GM19351 (cell line): ENCODE measurements at regions not wholly inside any gene's neighbourhood (a gene's known extent, or its start where the extent isn't known, plus 50 kb on each side); places are given as distances from the start of the nearest gene placed in this dataset.

Experiments used
- ATAC-seq: cut with Tn5 transposase; IDR thresholded peaks from one replicate; pipeline ENCODE4 v1.9.1; 2021; ENCODE audit warnings: mild to moderate bottlenecking, moderate library complexity; ENCODE audit not compliant: unreplicated experiment

DNA sequence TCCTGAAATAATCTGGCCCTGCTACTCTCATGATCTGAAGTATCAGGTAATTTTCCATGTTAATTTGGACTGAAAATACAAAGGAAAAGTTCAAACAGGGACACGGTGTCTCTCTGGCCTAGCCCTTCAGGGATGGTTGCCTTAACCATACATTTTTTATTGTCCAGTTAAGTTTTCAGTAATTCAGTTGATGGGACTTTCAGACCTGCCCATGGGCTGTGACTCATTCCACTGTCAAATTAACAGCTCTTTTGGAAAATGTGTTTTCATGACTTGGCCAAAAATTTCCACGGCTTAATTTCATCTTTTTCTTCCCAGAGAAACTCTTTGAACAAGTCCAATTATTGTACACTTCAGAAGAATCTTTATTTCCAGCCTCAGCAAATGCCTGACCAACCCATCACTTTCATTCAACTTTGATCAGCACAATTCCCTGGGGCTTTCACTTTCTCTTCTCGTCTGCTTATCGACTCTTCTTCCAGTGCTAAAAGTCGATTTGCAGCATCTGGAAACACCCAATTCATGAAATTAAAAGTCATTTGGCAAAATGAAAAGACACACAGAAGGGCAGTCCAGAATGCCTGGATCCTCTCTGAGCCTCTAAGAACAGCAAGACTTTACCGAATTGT, 293.9 kb downstream of the RAB28 start:
- no peak for ATAC-seq

DNA sequence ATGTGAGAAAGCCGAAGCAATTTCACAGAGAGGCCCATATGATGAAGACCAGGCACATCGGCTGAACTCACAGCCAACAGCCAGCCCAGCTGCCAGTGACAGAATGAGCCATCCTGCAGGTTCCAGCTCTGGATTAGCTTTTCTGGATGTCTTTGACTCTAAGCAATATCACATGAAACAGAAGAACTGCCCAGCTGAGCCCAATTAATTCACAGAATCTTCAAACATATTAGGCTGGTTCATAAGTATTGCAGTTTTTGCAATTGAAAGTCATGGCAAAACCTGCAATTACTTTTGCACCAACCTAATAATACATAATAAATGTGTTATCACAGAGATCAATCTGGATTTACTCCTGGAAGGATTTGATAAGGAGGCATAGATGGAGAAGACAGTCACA, 299.9 kb downstream of the RAB28 start:
- no peak for ATAC-seq

DNA sequence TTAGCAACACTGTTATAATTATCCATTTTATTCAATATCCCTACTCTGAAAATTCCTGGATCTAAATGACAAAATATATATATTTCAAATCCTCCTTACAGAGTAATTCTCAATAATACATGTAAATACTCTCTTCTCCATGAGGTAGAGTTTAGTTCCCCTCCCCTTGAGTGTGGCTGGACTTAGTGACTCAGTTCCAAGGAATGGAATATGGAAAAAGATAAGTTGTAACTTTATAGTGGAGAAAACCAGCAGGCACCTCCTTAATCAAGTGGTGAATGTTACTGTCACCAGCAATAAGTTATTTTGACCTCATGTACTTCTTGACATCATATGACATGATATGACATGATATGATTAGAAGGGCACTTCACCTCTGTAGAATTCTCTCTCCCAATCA, 302.0 kb downstream of the RAB28 start:
- no peak for ATAC-seq

DNA sequence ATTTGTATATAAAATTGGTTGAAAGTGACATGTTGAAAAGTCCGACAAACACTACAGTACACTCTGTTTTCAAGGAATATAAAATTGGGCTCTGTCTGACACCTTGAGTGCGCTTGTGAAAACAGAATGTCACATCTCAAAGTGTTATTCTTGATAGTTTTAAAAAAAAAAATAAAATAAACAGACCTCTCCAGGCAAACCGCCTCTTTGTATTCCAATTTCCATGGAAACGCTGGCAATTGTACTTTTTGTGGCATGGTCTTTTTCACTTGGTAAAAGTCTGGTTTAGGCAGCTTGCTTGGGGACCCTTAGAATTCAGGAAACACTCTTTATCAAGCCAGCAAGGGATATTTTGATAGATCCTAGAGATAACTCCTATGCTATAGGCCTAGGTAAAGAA, 302.5 kb downstream of the RAB28 start:
- ATAC-seq, result no peak

GRCh38 chr4:13180701-13181100, 303.4 kb downstream of the RAB28 start:
- no peak for ATAC-seq

DNA sequence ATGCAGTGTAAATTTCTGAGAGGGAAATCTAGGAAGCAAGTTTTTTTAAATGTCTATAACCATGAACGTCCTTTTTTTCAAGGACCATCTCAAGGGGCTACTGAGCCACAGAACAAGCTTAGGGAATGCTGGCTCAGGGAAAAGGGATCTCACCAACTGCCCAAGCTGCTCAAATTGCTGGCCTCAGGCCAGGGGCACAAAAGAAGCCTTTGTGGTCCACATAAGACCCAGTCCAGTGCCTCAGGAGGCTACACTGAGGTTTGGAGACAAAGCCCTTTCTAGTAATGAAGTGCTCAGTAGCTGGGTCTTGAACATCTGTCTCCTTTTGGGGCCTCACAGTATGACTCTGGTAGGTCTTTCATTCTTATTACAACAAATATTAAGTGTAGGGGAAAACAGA, 305.5 kb downstream of the RAB28 start:
- ATAC-seq, result no peak

DNA sequence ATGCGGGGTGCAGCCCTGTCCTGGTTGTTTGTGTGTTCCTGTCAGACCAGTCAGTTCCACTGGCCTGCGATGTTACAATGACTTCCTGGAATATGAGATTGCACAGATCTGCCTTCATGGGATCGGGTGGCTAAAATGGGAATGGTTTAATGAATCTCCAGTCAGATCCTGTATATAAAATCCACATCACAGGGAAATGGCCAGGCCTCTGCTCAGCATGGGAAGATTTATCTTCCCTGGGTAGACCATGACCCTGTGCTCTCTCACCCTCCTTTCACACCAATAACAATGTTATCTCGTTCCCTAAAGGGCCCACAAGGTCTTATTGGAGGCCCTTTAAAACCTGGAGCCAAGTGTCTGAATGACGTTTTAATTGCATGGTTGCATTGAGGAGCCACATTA, 307.4 kb downstream of the RAB28 start:
- no peak for ATAC-seq

GRCh38 chr4:13174926-13175325, 309.2 kb downstream of the RAB28 start:
- no peak for ATAC-seq

DNA sequence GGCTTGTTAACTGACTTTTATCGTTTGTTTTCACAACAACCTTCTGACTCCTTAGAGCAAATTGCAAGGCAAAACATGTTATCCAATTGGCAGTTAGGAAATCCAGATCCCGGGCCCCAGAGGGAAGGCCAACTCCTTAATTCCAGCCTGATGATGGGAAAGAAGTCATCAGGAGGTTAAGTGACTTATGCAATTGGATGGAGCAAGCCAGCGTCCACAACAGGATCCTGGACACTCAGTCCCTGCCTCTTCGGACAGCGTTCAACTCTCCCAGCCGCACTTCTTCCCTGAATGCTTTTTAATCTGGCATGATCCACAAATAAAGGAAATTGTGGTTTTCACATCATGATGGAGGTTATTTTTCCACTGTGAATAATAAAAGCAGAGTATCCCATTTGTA, 310.1 kb downstream of the RAB28 start:
- no peak for ATAC-seq

DNA sequence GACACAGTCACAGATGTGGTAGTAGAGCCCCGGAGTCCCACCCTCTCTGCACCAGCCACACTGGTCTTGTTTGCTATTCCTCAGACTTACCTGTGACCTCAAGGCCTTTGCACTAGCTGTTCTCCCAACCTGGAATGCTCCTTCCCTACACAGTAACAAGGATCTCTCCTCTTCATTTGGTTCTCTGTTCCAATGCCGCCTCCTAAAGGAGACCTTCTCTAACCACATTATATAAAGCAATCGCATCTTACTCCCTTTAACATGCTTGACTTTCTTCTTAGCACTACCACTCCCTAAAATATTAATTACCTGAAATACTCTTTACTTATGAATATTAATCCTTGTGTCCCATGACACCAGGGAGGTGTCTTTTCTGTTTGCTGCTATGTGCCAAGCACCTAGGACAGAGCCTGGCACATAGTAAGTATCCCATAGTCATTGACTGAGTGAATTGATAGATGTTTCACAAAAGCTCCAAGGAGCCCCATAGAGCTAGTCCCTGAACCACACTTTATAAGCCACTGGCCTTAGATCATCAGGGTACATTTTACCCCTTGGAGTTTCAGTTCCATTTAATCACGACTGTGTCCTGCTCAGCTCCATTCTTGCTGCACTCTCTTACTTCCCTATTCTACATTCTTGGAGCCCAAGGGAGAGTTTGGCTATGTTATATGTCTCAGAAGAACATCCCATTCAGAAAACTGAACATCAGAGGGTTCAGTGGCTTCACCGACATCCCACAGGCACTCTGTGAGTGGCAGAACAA, 312.7 kb downstream of the RAB28 start:
- ATAC-seq, result no peak

GRCh38 chr4:13169731-13170525, 314.2 kb downstream of the RAB28 start:
- ATAC-seq, result no peak

- no peak for ATAC-seq
Observed at GRCh38 chr4:13168326-13168725, 315.8 kb downstream of the RAB28 start.

- no peak for ATAC-seq
Observed at GRCh38 chr4:13166214-13166613, 317.9 kb downstream of the RAB28 start.

- ATAC-seq, result no peak
Observed at GRCh38 chr4:13164783-13165331, 319.3 kb downstream of the RAB28 start.

GRCh38 chr4:13162886-13163285, 321.3 kb downstream of the RAB28 start:
- ATAC-seq, result no peak

DNA sequence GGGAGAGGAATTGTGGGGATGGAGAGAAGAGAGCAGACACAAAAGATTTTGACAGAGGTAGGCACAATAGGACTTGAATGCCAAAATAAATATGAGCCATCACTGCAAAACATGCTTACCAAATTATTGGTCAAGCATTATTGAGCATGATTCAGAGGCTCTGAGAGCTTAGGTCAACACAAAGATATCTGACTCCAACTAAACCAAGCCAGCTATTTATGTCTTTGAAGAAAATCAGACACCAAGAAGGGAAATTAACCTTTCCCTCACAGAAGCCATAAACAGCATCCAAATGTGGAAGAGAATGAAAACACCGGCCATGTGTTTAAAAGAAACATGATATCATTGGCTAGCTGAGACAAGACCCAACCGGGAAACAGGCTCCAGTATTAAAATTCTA, 323.2 kb downstream of the RAB28 start:
- no peak for ATAC-seq

DNA sequence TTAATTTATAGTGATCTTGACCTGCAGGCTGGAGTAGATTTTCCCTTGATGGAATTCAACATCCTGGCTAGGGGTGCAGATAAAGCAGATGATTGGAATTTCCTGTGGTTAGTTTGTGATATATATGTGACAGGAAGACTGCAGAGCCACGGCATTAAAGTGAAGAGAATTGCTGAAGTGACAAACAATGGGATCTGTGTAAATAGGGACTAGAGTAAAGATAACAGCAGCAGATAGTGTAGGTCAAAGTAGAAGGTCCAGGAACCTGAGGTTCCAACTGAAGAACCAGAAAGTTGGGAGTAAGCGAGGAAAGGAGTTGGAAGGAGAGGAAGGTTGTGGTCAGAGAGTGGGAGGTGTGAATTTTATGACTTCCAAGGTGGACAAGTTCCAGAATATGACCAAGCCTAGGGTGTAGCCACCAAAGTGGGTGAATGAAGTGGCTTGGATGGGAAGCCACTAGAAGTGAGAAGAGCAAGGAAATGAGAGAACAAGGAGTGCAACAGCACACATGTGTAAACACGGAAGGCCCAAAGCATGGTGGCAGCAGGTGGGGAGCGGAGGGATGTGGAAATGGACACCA, 325.0 kb downstream of the RAB28 start:
- no peak for ATAC-seq

GRCh38 chr4:13151194-13151593, 332.9 kb downstream of the RAB28 start:
- ATAC-seq, result no peak

DNA sequence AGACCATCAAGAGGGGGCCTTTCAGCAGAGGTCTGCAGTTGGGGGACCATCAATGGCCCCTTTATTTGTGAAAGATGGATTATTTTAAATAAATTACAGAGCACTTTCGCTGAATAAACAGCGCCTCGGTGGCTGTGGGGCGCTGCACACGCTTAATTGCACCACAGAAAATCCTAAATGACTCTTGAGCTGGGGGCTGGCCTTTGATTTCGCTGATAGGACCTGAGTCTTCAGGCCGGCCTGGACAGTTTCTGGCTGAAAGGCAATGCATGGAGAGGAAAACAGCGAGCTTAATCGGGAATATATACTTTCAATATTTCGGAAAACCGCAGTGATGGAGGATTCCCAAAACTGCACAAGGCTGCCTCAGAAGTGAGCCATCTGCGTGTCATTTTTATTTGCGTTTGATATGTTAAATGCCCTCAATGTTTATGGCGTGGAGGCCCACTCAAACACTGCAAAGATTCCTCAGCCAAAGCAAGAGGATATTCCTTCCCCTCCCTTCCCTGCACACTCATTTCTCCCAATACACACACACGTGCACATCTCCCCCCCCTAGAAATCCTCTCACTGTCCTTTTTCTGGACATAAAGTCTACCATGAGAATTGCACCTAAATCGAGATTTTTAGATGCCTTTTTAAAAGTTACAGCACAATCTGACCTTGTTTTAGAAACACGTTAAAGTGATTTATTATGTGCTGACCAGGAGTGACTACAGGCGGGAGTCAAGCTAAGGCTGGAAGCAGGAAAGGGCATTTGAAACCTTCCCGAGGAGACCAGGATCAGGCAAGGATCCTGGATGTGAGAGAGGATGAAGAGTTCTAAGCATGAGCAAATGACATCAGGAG, 340.7 kb downstream of the RAB28 start:
- ATAC-seq, result no peak

- ATAC-seq, result no peak
Observed at GRCh38 chr4:13142726-13143125, 341.4 kb downstream of the RAB28 start.
